ENCODE measurements at regions not wholly inside any gene's neighbourhood (a gene's known extent, or its start where the extent isn't known, plus 50 kb on each side); places are given as distances from the start of the nearest gene placed in this dataset.

DNA sequence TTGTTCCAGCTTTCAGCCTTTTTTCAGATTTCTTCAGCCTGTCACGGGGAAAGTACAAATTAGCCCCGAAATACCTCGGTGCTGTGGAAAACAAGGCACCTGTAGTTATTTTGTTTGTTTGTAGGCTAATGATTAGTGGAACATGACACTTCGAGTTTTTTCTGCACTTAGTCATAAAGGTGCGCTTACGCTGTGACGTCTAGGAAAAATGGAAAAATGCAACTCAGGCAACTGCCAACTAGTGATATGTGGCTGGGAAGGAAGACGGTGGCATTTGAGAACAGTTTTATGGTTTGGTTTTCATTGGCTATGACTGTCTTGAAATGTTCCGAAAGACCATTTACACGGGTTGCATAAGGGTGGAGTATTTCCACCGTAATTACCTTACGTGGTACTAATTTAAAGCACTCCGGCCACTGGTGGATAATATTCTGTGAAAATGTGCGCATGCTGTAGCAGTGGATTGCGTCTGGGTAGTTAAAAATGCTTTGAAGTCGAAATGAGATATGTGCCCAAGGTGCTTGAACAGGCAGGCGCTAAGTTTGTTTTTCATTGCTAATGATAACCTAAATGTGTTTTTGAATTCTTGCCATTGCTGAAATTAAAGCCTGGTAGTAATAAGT lies 94.5 kb upstream of the CELF2 start:
- WGBS, 2 donors: 82 to 91% methylated on average over 17 of the region's 17 CpGs

DNA sequence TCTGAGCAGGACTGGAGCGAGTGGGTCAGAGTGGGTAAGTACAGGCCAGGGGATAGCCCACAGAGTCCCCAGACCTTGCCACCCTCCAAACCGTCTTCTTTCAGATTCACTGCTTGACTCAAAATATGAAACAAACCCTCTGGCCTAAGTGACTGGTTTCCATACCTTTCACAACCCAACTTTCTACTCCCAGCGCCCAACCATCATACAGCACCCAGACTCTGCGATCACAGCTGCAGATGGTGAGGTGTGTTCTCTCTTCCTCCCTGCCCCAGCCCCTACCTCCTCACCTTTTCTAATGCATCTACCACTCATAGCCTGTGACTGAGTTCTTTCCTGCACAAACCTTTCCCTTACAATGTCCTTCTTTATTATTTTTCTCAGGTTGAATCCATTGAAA lies 92.0 kb upstream of the CELF2 start:
- no peaks in the 10 kb centered on the region for H3K36me3 ChIP-seq (ENCODE audit: control insufficient read depth in 2 of 2, insufficient read depth in 2 of 2, low read length in 1 of 2)
- H3K27me3 ChIP-seq (ENCODE audit: control insufficient read depth in 1 of 2, insufficient read depth in 2 of 2, low read length in 2 of 2): no peaks in the 10 kb centered on the region
- no peak overlapping the region for H3K27ac ChIP-seq (ENCODE audit: low read depth in 2 of 2, low read length in 1 of 2)
- WGBS, 2 donors: 91 to 93% methylated on average over 4 of the region's 4 CpGs
- H3K4me3 ChIP-seq (ENCODE audit: low read depth in 1 of 2, low read length in 2 of 2): no peak overlapping the region
- H3K4me1 ChIP-seq (ENCODE audit: control insufficient read depth in 2 of 2, insufficient read depth in 2 of 2, low read length in 1 of 2): no peaks in the 10 kb centered on the region
- no peaks in the 10 kb centered on the region for H3K9me3 ChIP-seq (ENCODE audit: control insufficient read depth in 2 of 2, insufficient read depth in 1 of 2, low read depth in 1 of 2, low read length in 1 of 2)

More for the DNA sequence above, 94.5 kb upstream of the CELF2 start:
- Histone ChIP-seq H3K9me3 (ENCODE audit: control insufficient read depth in 2 of 2, insufficient read depth in 1 of 2, low read depth in 1 of 2, low read length in 1 of 2) (no peaks in the 10 kb centered on the region), H3K27me3 (ENCODE audit: control insufficient read depth in 1 of 2, insufficient read depth in 2 of 2, low read length in 2 of 2) (no peaks in the 10 kb centered on the region), H3K36me3 (ENCODE audit: control insufficient read depth in 2 of 2, insufficient read depth in 2 of 2, low read length in 1 of 2) (no peaks in the 10 kb centered on the region), H3K4me3 (ENCODE audit: low read depth in 1 of 2, low read length in 2 of 2) (no peak overlapping the region), H3K27ac (ENCODE audit: low read depth in 2 of 2, low read length in 1 of 2) (no peak overlapping the region), H3K4me1 (ENCODE audit: control insufficient read depth in 2 of 2, insufficient read depth in 2 of 2, low read length in 1 of 2) (no peaks in the 10 kb centered on the region)

DNA sequence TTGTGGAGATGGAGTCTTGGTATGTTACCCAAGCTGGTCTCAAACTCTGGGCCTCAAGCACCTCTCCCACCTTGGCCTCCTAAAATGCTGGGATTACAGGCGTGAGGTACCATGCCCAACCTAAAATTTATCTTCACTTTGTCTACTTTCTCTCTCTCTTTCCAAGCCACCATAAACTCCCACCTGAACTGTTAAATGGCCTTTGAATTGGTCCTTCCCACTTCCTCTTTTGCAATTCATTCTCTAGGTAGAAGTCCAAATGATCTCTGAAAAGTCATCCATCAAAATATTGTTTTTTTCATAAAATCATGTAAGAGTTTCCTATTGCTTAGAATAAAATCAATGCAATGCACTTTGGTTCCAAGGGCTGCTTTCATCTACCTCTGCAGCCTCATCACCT lies 90.1 kb upstream of the CELF2 start:
- no peaks in the 10 kb centered on the region for H3K9me3 ChIP-seq (ENCODE audit: control insufficient read depth in 2 of 2, insufficient read depth in 1 of 2, low read depth in 1 of 2, low read length in 1 of 2)
- H3K27me3 ChIP-seq (ENCODE audit: control insufficient read depth in 1 of 2, insufficient read depth in 2 of 2, low read length in 2 of 2): no peaks in the 10 kb centered on the region
- H3K36me3 ChIP-seq (ENCODE audit: control insufficient read depth in 2 of 2, insufficient read depth in 2 of 2, low read length in 1 of 2): no peaks in the 10 kb centered on the region
- no peak overlapping the region for H3K4me3 ChIP-seq (ENCODE audit: low read depth in 1 of 2, low read length in 2 of 2)
- no peak overlapping the region for H3K27ac ChIP-seq (ENCODE audit: low read depth in 2 of 2, low read length in 1 of 2)
- H3K4me1 ChIP-seq (ENCODE audit: control insufficient read depth in 2 of 2, insufficient read depth in 2 of 2, low read length in 1 of 2): no peaks in the 10 kb centered on the region
- WGBS, 2 donors: 72 to 90% methylated on average over 1 of the region's 1 CpG

DNA sequence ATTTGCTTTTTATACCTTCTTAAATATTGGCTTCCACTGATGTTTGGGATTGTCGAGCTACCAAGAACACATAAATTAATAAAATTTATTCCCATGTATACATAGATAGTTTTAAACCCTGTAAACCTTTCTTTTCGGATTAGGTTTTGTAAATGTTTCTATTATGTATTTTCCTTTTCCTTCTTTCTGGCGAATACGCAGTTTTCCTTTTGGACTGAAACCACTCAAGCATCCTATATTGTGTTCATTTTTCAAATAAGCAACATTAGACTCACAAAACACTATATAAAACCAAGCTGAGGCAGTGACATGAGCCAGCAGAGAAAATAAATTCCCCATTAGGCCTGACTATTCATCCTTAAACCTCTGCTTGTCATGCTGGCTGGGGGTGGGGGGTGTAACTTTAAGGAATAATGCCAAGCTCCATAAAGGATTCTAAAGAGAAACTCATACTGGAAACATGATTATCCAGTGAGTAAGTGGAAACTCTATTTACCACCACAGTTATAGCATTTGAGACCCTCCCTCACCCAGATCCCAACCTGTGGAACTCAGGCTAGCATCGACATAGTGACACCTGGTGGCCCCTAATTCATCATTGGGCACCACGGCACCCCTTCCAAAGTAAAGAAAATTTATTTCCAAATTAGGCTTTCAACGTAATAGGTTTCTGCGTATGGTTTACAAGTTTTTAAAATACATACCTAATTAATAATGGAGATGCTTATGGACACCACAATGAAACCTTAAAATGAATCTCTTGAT lies 86.5 kb upstream of the CELF2 start:
- Histone ChIP-seq H3K4me1 (ENCODE audit: control insufficient read depth in 2 of 2, insufficient read depth in 2 of 2, low read length in 1 of 2) (no peaks in the 10 kb centered on the region), H3K9me3 (ENCODE audit: control insufficient read depth in 2 of 2, insufficient read depth in 1 of 2, low read depth in 1 of 2, low read length in 1 of 2) (no peaks in the 10 kb centered on the region), H3K4me3 (ENCODE audit: low read depth in 1 of 2, low read length in 2 of 2) (no peak overlapping the region), H3K36me3 (ENCODE audit: control insufficient read depth in 2 of 2, insufficient read depth in 2 of 2, low read length in 1 of 2) (no peaks in the 10 kb centered on the region), H3K27me3 (ENCODE audit: control insufficient read depth in 1 of 2, insufficient read depth in 2 of 2, low read length in 2 of 2) (no peaks in the 10 kb centered on the region), H3K27ac (ENCODE audit: low read depth in 2 of 2, low read length in 1 of 2) (no peak overlapping the region)
- 82 to 83% methylated on average over 8 of the region's 8 CpGs for WGBS, 2 donors

DNA sequence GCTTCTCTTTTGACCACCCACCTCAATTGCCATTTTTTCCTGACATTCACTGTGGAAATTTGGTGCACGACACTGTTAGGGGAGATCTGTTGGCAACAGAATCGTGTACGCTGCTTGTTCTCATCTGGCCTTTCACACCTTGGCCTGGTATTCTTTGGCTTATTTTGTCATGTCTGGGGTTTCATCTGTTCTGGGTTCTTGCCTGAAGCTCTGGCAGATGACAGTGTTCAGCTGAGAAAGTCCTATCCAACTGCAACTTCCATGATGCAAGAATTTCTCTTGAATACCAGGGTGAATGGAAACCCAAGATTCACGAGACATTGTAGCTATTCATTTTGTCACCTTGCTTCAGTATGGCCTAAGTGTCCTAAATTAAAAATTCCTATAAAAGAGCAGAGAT lies 82.6 kb upstream of the CELF2 start:
- H3K4me3 ChIP-seq (ENCODE audit: low read depth in 1 of 2, low read length in 2 of 2): no peak overlapping the region
- no peaks in the 10 kb centered on the region for H3K27me3 ChIP-seq (ENCODE audit: control insufficient read depth in 1 of 2, insufficient read depth in 2 of 2, low read length in 2 of 2)
- no peak overlapping the region for H3K27ac ChIP-seq (ENCODE audit: low read depth in 2 of 2, low read length in 1 of 2)
- no peaks in the 10 kb centered on the region for H3K4me1 ChIP-seq (ENCODE audit: control insufficient read depth in 2 of 2, insufficient read depth in 2 of 2, low read length in 1 of 2)
- 93 to 94% methylated on average over 4 of the region's 4 CpGs for WGBS, 2 donors
- no peaks in the 10 kb centered on the region for H3K36me3 ChIP-seq (ENCODE audit: control insufficient read depth in 2 of 2, insufficient read depth in 2 of 2, low read length in 1 of 2)
- no peaks in the 10 kb centered on the region for H3K9me3 ChIP-seq (ENCODE audit: control insufficient read depth in 2 of 2, insufficient read depth in 1 of 2, low read depth in 1 of 2, low read length in 1 of 2)

DNA sequence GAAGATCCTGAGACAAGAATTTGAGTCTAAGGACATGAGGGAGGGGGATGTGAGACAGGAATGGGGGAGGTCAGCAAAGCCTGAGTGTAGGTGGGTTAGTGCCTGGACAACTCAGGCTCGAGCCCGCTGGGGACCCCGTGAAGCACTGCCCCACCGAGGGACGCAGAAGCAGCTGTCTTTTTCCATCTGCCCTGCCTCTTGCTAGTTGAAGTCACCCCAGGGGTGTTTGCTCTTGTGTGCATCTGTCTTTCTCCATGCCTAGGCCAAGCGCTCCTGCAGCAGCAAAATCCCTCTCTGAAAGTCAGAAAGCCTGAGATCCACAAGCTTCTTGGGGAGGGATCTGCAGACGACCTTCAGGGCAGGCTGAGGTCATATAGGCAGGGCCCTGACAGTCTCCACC lies 79.0 kb upstream of the CELF2 start:
- H3K36me3 ChIP-seq (ENCODE audit: control insufficient read depth in 2 of 2, insufficient read depth in 2 of 2, low read length in 1 of 2): no peaks in the 10 kb centered on the region
- no peak overlapping the region for H3K4me3 ChIP-seq (ENCODE audit: low read depth in 1 of 2, low read length in 2 of 2)
- H3K4me1 ChIP-seq (ENCODE audit: control insufficient read depth in 2 of 2, insufficient read depth in 2 of 2, low read length in 1 of 2): no peaks in the 10 kb centered on the region
- H3K27ac ChIP-seq (ENCODE audit: low read depth in 2 of 2, low read length in 1 of 2): no peak overlapping the region
- no peaks in the 10 kb centered on the region for H3K27me3 ChIP-seq (ENCODE audit: control insufficient read depth in 1 of 2, insufficient read depth in 2 of 2, low read length in 2 of 2)
- WGBS, 2 donors: 83 to 84% methylated on average over 7 of the region's 7 CpGs
- no peaks in the 10 kb centered on the region for H3K9me3 ChIP-seq (ENCODE audit: control insufficient read depth in 2 of 2, insufficient read depth in 1 of 2, low read depth in 1 of 2, low read length in 1 of 2)

DNA sequence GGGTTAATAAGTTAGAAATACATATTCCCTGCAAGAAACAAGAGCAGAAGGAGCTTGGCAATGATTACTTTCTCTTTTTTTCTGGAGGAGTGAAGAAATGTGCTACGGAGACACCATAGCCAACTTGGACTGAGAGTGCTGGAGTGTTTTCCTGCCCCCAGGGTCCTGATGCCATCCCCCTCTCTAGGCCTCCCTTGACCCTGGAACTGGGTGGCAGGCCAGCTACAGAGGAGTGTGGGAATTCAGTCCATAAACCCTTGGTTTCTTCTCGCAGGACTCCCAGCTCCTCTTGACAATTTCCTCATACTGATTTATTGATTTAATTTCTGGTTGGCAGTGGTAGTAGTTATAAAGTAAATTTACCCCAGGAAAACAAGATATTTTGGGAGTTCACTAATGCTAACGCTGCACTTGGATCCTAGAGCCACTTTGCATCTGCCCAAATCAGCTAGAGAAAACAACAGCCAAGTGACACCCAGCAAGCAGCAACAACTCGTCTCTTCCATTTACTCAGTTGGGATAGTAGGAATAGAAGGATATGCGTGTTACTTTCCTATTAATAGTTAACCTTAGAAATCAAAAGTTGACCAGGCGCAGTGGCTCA lies 76.4 kb upstream of the CELF2 start:
- Histone ChIP-seq H3K36me3 (ENCODE audit: control insufficient read depth in 2 of 2, insufficient read depth in 2 of 2, low read length in 1 of 2) (no peaks in the 10 kb centered on the region), H3K27me3 (ENCODE audit: control insufficient read depth in 1 of 2, insufficient read depth in 2 of 2, low read length in 2 of 2) (no peaks in the 10 kb centered on the region), H3K9me3 (ENCODE audit: control insufficient read depth in 2 of 2, insufficient read depth in 1 of 2, low read depth in 1 of 2, low read length in 1 of 2) (peaks cover 0 to 2% of the 10 kb centered on the region in 2 donors), H3K4me3 (ENCODE audit: low read depth in 1 of 2, low read length in 2 of 2) (no peak overlapping the region), H3K27ac (ENCODE audit: low read depth in 2 of 2, low read length in 1 of 2) (no peak overlapping the region), H3K4me1 (ENCODE audit: control insufficient read depth in 2 of 2, insufficient read depth in 2 of 2, low read length in 1 of 2) (no peaks in the 10 kb centered on the region)
- 61 to 75% methylated on average over 6 of the region's 6 CpGs for WGBS, 2 donors

DNA sequence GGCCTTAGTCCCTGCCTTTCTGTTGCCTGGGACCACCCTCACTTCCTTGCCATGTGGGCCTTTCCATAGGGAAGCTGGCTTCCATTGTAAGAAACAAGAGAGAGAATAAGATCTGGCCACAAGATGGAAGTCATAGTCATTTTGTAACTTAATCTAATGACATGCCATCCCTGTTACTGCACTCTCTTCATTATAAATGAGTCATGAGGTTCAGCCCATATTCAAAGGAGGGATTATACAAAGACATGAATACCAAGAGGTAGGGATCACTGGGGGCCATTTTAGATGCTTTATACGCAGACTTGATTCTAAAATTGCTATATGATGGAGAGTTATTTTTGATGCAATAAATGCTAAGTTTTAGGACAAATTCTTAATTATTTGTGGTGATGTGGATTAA lies 75.2 kb upstream of the CELF2 start:
- H3K27ac ChIP-seq (ENCODE audit: low read depth in 2 of 2, low read length in 1 of 2): no peak overlapping the region

DNA sequence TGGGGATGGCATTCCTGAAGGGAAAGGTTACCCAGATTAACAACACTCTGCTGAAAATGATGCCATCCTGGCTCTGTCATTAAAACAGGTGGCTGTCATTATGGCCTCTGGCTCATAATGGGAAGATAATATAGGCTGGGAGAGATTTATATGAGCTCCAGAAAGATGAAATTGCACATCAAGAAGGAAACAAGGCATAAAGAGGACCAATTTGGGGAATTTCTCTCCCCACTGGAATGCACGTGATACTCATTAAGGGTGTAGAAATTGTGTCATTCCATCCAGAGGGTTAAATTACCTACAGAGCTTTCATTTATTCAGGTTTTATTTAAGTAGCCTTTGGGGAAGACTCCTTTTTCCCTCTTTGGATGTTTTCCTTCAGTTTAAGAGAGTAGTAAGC lies 71.6 kb upstream of the CELF2 start:
- Histone ChIP-seq H3K36me3 (ENCODE audit: control insufficient read depth in 2 of 2, insufficient read depth in 2 of 2, low read length in 1 of 2) (no peaks in the 10 kb centered on the region), H3K4me3 (ENCODE audit: low read depth in 1 of 2, low read length in 2 of 2) (no peak overlapping the region), H3K27me3 (ENCODE audit: control insufficient read depth in 1 of 2, insufficient read depth in 2 of 2, low read length in 2 of 2) (no peaks in the 10 kb centered on the region), H3K4me1 (ENCODE audit: control insufficient read depth in 2 of 2, insufficient read depth in 2 of 2, low read length in 1 of 2) (no peaks in the 10 kb centered on the region), H3K9me3 (ENCODE audit: control insufficient read depth in 2 of 2, insufficient read depth in 1 of 2, low read depth in 1 of 2, low read length in 1 of 2) (peaks cover 0 to 2% of the 10 kb centered on the region in 2 donors), H3K27ac (ENCODE audit: low read depth in 2 of 2, low read length in 1 of 2) (no peak overlapping the region)
- WGBS, 2 donors: 90% methylated on average over 1 of the region's 1 CpG

More for the DNA sequence above, 75.2 kb upstream of the CELF2 start:
- no peak overlapping the region for H3K4me3 ChIP-seq (ENCODE audit: low read depth in 1 of 2, low read length in 2 of 2)
- 94% methylated on average over 1 of the region's 1 CpG for WGBS, 2 donors
- H3K4me1 ChIP-seq (ENCODE audit: control insufficient read depth in 2 of 2, insufficient read depth in 2 of 2, low read length in 1 of 2): no peaks in the 10 kb centered on the region
- H3K9me3 ChIP-seq (ENCODE audit: control insufficient read depth in 2 of 2, insufficient read depth in 1 of 2, low read depth in 1 of 2, low read length in 1 of 2): peaks cover 0 to 2% of the 10 kb centered on the region in 2 donors
- H3K27me3 ChIP-seq (ENCODE audit: control insufficient read depth in 1 of 2, insufficient read depth in 2 of 2, low read length in 2 of 2): no peaks in the 10 kb centered on the region
- H3K36me3 ChIP-seq (ENCODE audit: control insufficient read depth in 2 of 2, insufficient read depth in 2 of 2, low read length in 1 of 2): no peaks in the 10 kb centered on the region

Data from esophagus (tissue), 2 donors.